PC-3 (cell line): ENCODE measurements at regions not wholly inside any gene's neighbourhood (a gene's known extent, or its start where the extent isn't known, plus 50 kb on each side); places are given as distances from the start of the nearest gene placed in this dataset.

Source experiments
- CTCF ChIP-seq: fragments of 300-600 bp; sonication (generic); conservative IDR thresholded peaks from 2 replicates; pipeline ENCODE4 v1.5.1; 2017; ENCODE audit warnings: antibody characterized with exemption, low read depth, mild to moderate bottlenecking, low read length
- EZH2 ChIP-seq: fragments of 300-600 bp; sonication (generic); IDR thresholded peaks from one replicate; pipeline ENCODE4 v1.6.1; 2017; ENCODE audit warnings: antibody characterized with exemption, mild to moderate bottlenecking, low read length; ENCODE audit not compliant: unreplicated experiment
- EZH2phosphoT487 ChIP-seq: fragments of 300-600 bp; sonication (generic); IDR thresholded peaks from 2 replicates; pipeline ENCODE4 v1.6.1; 2018; ENCODE audit warnings: mild to moderate bottlenecking, antibody characterized with exemption, low read length, borderline replicate concordance

GRCh38 chrX:45956191-45956870 is 588.9 kb downstream of the ZNF674 start:
- no peak for TF ChIP-seq CTCF
- TF ChIP-seq EZH2phosphoT487: no peak
- TF ChIP-seq EZH2: no peak
